Medulla oblongata (tissue), 1 donor: ENCODE measurements at regions not wholly inside any gene's neighbourhood (a gene's known extent, or its start where the extent isn't known, plus 50 kb on each side); places are given as distances from the start of the nearest gene placed in this dataset.

ENCODE experiments used
- DNase-seq: peaks from one replicate; pipeline ENCODE4 v3.0.0-alpha.2; 2015; ENCODE audit errors: extremely low spot score

GRCh38 chr1:200253774-200254495 is 155.9 kb downstream of the ZNF281 start:
- no peak for DNase-seq

DNA sequence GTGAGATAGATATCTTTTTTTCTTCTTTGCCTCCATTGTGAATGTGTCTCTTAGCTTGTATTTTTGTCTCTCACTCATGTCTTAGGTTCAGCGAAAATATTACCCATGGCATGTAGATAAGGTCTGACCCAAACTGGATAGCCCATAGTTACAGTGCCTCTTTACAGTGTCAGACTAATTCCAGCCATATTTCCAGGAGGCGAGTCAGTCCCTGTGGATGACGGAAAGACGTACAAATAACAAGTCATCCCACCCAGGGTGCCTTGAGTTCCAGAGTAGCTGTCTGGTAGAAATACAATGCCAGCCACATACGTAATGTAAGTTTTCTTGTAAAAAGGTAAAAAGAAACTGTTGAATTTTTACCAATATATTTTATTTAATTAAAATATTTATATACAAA is 157.3 kb downstream of the ZNF281 start:
- no peak for DNase-seq

- DNase-seq = no peak
Observed at GRCh38 chr1:200250469-200250868, 159.4 kb downstream of the ZNF281 start.

DNA sequence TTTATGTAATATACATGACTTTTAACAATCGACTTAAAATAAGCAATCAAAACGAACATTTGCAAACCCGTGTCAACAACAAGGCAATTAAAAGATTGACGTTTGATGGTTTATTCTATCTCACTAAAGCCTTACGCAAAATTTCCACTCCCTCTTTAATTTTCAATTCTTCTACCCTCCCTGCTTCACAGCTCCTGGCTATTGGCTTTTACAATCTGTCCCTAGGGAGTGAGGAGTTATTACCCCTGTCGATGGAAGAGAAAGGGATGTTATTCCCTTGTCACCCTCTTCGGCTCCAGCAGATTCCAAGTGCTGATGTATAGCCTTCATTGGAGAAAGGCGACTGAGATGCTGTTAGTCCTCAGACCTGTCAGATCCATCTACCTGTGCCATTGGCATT is 161.3 kb downstream of the ZNF281 start:
- DNase-seq = no peak

DNA sequence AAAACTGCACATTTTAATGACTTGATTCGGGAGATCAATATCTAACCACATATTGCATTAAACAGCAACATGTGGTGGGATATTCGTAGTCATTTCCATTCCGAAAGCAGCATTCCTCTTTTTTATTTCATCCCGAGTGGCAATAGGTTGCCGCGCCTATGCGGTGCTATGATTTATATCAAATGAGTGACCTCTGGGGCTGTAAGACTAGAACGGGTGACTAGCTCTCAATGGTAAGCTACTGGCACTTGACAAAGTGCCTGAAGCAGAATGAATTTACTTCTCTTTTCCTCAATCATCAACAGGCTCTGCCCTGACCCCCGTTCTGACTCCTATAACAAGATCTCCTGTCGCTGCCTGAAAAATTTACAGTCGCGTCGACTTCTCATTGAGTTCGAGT is 162.3 kb downstream of the ZNF281 start:
- DNase-seq = no peak

- no peak for DNase-seq
Observed at GRCh38 chr1:200245473-200245872, 164.4 kb downstream of the ZNF281 start.

GRCh38 chr1:200243042-200243437 is 166.8 kb downstream of the ZNF281 start:
- DNase-seq = no peak

DNA sequence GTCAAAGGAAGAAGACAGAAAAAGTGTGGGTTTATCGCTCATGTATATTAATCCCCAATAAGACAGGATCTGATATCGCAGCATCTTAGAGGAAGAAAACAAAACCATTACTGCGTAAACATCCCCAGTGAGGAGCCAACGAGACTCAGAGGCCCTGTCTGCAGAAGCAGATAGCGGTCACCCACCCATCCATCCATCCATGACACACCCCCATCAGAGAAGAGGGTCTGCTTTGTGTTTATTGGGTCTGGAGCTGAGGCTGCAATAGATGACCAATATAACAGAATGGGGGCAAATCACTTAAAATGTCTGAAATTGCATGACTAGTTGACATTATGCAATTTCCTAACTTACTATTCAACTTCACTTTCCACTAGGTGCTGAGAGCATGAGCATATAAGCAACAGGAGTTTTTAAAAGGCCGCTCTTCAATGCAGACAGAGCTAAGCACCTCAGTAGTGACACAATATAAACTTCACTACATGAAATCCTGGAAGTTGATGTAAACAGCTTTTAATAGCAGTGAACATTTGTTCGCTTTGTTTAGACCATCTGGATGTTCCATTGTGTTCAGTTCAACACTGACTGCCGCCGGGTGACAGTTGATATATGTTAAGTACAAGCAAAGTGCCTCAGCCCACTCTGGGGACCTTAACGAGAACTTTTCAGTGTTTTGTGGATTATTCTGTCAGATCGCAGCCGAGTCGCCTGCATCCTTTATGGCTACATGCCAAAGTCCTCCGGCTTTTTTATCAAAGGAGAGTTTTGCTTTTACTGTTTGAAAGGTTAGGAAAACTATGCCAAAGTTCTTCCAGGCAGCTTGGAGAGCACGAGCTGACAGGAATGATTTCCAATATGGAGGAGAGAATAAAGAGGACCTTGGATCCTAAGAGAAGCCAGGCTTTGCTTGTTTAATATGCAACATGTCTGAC is 167.5 kb downstream of the ZNF281 start:
- peak; percentile 12 for DNase-seq

DNA sequence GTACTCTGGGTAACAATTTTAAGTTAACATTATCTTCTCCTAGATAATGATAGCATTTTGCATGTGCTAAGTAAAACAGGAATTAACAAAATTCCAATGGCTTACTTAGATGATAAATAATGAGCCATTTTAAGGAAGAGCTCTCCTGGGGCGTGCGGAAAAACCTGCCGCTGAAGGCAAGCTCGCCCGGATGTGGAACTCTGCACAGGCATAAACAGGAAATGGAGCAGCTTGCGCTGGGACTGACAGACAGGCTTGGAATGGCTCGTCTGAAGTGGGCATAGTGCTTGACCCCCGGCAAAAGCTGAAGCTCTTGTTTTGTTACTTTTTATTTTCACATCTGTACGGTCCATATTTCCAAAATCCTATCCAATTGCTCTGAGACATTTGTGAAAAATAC is 169.2 kb downstream of the ZNF281 start:
- no peak for DNase-seq

DNA sequence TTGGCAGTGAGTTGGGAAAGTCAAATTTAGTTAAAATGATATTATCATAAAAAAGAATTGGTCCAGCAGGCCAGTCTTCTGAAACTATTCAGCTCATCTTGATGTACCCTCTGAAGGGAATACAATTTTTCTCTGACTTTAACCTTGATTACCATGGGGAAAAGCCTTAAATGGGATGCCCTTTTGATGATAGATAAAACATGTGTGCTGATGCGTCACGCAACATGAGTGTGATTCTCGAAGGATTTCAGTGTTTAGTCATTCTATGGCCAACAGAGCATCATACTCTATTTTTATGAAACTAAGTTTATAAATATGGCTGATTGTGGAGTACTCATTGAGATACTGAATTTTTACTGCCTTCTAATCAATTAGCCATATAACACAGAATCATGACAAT is 171.5 kb downstream of the ZNF281 start:
- no peak for DNase-seq

- no peak for DNase-seq
Observed at GRCh38 chr1:200237066-200237465, 172.8 kb downstream of the ZNF281 start.

DNA sequence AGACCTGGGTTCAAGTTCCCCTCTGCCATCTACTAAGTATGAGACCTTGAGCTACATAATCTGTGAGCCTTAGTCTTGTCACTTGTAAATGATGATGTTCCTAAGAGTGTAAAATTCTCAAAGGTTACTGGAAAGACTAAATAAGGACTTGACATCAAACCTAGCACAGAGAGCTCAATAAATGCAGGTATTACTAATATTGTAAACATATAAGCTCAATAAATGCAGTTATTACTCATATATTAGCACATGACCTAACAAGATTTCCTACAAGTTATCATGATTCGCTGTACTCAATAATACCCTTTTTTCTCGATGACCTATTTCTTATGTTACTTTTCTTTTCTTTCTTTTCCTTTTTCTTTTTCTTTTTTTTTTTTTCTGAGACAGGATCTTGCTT is 174.9 kb downstream of the ZNF281 start:
- no peak for DNase-seq

- no peak for DNase-seq
Observed at GRCh38 chr1:200233393-200233792, 176.4 kb downstream of the ZNF281 start.

DNA sequence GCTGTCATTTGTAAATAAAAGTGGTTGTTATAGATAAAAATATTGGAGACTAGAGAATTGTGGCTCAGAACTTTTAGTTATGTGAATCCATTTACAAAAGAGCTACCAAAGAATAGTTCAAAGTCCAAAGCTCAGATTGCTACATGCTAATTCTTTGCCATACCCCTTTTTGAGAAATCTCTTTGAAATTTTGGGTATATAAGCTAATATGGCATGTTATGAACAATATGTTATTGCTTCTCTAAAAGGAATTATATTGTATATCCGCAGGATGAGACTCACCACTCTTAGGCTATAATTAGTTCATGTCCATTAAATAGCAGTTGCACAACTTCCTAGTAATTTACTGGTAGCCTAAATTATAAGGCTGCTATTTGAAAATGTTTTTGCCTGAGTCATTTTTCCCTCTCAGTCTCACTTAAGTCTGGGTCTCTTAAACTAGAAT is 178.0 kb downstream of the ZNF281 start:
- no peak for DNase-seq

DNA sequence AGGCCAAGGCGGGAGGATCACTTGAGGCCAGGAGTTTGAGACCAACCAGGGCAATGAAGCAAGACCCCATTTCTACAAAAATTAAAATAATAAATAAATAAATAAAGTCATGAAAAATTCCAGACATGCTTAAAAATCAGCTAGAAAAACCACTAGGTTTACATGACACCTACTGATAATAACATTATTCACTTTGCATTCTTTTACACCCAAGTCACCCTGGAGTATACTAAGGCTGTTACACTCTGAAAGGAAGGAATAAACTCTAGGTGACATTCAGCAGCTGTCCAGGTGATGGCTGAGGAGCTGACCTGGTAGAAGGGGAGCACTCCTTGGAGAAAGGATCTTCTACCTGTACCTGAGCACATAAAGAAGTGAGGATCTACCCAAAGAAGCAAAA is 179.2 kb downstream of the ZNF281 start:
- no peak for DNase-seq

DNA sequence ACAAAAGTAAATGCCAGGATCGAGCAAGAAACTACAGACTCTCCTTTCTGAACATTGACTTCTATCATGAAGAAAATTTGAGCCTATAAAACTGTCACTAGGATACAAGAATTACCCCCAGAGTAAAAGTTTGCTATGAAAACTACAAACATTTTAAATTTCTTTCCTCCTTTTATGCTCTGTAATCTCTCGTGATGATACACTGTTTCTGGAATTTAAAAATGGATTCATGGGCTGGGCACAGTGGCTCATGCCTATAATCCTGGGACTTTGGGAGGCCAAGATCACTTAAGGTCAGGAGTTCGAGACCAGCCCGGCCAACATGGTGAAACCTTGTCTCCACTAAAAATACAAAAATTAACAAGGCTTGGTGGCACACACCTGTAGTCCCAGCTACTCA is 181.3 kb downstream of the ZNF281 start:
- DNase-seq = no peak

DNA sequence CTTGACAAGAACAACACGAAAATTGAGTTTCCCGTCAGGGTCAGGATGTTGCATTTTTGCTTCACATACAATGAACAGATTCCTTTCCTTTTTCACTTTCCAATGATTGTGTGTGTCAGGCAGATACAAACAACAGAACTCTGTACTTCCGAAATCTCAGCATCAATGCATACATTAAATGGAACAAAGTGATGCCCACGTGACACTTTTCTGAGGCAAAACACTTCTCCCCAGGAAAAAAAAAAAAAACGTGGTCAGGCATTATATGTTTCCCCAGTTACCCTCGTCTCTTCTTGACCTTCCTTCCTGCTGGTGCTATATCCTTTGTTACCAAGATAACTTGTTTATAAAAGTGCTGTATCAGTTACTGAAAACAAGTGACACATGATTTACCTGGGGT is 181.8 kb downstream of the ZNF281 start:
- DNase-seq = no peak
